GM10266 (cell line): ENCODE measurements at regions not wholly inside any gene's neighbourhood (a gene's known extent, or its start where the extent isn't known, plus 50 kb on each side); places are given as distances from the start of the nearest gene placed in this dataset.

ENCODE experiments used
- DNase-seq: peaks from one replicate; pipeline ENCODE4 v3.0.0; 2012; ENCODE audit errors: extremely low spot score
- CTCF ChIP-seq: IDR thresholded peaks from 2 replicates; pipeline ENCODE4 v1.5.1; 2012; ENCODE audit warnings: mild to moderate bottlenecking, low read depth; ENCODE audit not compliant: control insufficient read depth, insufficient read depth; ENCODE audit errors: missing control alignments

GRCh38 chr4:27467351-27467750 lies 606.7 kb downstream of the STIM2 start:
- TF ChIP-seq CTCF: no peak
- no peak for DNase-seq

- DNase-seq: no peak
- no peak for TF ChIP-seq CTCF
These were observed 611.7 kb downstream of the STIM2 start for GRCh38 chr4:27472364-27472763.

- no peak for DNase-seq
- no peak for TF ChIP-seq CTCF
These were observed 614.0 kb downstream of the STIM2 start for GRCh38 chr4:27474691-27475090.

GRCh38 chr4:27484216-27484615 lies 623.6 kb downstream of the STIM2 start:
- no peak for TF ChIP-seq CTCF
- no peak for DNase-seq

GRCh38 chr4:27490315-27490714 lies 629.7 kb downstream of the STIM2 start:
- DNase-seq: no peak
- no peak for TF ChIP-seq CTCF

- TF ChIP-seq CTCF: no peak
- no peak for DNase-seq
These were observed 630.1 kb downstream of the STIM2 start for GRCh38 chr4:27490766-27491165.

GRCh38 chr4:27506401-27506800 lies 645.8 kb downstream of the STIM2 start:
- no peak for DNase-seq
- TF ChIP-seq CTCF: no peak

DNA sequence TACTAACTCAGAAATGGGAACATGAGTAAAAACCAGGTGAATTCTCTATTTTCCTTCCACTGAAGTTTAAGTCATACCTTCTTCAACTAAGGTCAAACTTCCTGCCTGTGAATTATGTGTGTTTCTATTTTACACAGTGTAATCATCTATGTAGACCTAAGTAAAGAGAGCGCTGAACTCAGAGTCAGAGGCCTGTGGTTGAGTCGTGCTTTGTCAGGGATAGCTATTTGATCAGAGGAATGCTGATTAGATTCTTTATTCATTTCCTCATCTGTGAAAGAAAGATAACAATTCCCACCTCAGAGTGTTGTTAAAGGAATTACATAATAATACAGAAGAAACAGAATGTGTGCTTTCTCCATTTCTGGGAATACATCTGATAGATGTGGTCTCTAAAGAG lies 654.1 kb downstream of the STIM2 start:
- DNase-seq: no peak
- TF ChIP-seq CTCF: no peak
